ENCODE measurements at regions not wholly inside any gene's neighbourhood (a gene's known extent, or its start where the extent isn't known, plus 50 kb on each side); places are given as distances from the start of the nearest gene placed in this dataset.

DNA sequence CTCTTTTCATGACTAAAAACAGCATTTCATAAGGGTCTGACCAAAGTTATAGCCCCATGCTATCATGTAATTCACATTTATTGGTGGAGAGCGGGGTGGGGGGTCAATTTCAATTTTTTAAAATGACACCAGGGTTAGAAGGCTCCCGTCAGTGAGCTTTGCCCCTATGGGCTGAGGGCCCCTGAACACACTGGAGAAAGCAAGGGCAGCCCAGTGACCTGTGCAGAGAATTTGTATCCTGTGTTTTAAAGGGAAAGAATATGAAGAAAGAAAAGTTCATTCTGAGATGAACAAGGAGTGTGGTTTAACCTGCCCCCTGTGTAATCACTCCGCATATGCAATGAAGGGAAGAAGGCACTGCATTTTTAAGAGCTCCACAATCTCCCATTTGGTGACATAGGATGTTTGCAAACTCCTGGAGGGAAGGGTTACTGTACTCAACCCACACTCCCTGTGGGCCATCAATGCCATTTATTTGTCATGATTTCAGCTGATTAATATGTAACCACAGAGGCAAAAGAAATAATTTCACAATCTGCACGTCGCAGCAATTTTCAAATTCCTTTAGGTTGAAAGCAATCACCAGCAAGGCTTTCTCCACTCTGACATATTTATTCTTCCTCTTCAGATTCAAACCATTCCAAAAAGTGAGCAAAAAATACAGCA is 95.6 kb downstream of the ZNF281 start:
- H3K9me3 ChIP-seq (ENCODE audit: severe bottlenecking) = no peaks in the 10 kb centered on the region
- ATAC-seq (ENCODE audit: low read depth) = peak; percentile 17; the same call in 1 of the 3 replicates
- no peaks in the 10 kb centered on the region for H3K27me3 ChIP-seq (ENCODE audit: insufficient read depth, poor library complexity, severe bottlenecking)
- no peak for DNase-seq (ENCODE audit: low spot score)
- no peak overlapping the region for H3K4me3 ChIP-seq (ENCODE audit: severe bottlenecking)
- H3K27ac ChIP-seq (ENCODE audit: poor library complexity, severe bottlenecking) = no peak overlapping the region
- TF ChIP-seq, protein P1, sequence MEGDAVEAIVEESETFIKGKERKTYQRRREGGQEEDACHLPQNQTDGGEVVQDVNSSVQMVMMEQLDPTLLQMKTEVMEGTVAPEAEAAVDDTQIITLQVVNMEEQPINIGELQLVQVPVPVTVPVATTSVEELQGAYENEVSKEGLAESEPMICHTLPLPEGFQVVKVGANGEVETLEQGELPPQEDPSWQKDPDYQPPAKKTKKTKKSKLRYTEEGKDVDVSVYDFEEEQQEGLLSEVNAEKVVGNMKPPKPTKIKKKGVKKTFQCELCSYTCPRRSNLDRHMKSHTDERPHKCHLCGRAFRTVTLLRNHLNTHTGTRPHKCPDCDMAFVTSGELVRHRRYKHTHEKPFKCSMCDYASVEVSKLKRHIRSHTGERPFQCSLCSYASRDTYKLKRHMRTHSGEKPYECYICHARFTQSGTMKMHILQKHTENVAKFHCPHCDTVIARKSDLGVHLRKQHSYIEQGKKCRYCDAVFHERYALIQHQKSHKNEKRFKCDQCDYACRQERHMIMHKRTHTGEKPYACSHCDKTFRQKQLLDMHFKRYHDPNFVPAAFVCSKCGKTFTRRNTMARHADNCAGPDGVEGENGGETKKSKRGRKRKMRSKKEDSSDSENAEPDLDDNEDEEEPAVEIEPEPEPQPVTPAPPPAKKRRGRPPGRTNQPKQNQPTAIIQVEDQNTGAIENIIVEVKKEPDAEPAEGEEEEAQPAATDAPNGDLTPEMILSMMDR (IDR thresholded peaks at IDR 0.05; ENCODE audit: poor library complexity, severe bottlenecking) = no peak
- peaks cover 9% of the 10 kb centered on the region for H3K4me1 ChIP-seq (ENCODE audit: insufficient read depth, poor library complexity, severe bottlenecking)
- H3K36me3 ChIP-seq (ENCODE audit: low read depth) = no peaks in the 10 kb centered on the region

DNA sequence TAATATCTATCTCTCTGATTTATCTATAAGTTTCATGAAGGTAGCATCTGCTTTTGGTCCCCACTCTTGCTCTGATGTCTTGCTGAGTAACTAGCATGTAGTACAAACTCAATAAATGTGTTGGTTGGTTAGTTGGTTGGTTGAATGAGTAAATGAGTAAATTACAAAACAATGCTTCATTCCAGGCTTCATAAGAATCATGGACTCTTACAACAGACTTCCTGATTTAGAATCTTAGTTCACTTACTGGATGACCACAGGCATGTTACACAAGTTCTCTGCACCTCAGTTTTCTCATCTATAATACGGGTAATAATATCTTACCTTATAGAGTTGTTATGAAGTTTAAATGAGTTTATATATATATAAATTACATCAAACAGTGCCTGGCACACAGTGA is 98.6 kb downstream of the ZNF281 start:
- TF ChIP-seq, protein P1 (IDR thresholded peaks at IDR 0.05; ENCODE audit: poor library complexity, severe bottlenecking) = no peak
- Histone ChIP-seq H3K27me3 (ENCODE audit: insufficient read depth, poor library complexity, severe bottlenecking) (no peaks in the 10 kb centered on the region), H3K4me1 (ENCODE audit: insufficient read depth, poor library complexity, severe bottlenecking) (peaks cover 5% of the 10 kb centered on the region), H3K4me3 (ENCODE audit: severe bottlenecking) (no peak overlapping the region), H3K9me3 (ENCODE audit: severe bottlenecking) (no peaks in the 10 kb centered on the region), H3K27ac (ENCODE audit: poor library complexity, severe bottlenecking) (no peak overlapping the region), H3K36me3 (ENCODE audit: low read depth) (no peaks in the 10 kb centered on the region)
- ATAC-seq (ENCODE audit: low read depth) (no peak), DNase-seq (ENCODE audit: low spot score) (no peak)

DNA sequence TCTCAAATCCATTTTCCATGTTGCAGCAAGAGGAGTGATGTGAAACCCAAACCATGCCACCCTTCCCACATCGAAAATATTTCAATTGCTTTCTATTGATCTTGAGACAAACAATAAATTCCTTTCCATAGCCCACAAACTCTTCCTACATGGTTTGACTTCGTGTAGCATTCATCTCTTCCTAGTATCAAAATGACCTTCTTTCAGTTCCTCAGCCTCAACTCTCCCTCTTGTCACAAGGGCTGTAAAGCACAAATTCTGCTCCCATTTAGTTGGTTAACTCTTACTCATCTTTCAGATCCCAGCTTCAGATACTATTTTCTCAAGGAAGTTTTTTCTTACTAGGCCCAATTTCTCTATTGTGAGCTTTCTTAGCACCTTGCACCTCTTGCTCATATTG is 99.0 kb downstream of the ZNF281 start:
- no peaks in the 10 kb centered on the region for H3K27me3 ChIP-seq (ENCODE audit: insufficient read depth, poor library complexity, severe bottlenecking)
- ATAC-seq (ENCODE audit: low read depth) = no peak
- DNase-seq (ENCODE audit: low spot score) = no peak
- peaks cover 5% of the 10 kb centered on the region for H3K4me1 ChIP-seq (ENCODE audit: insufficient read depth, poor library complexity, severe bottlenecking)
- TF ChIP-seq, protein P1 (IDR thresholded peaks at IDR 0.05; ENCODE audit: poor library complexity, severe bottlenecking) = no peak
- no peak overlapping the region for H3K27ac ChIP-seq (ENCODE audit: poor library complexity, severe bottlenecking)
- H3K9me3 ChIP-seq (ENCODE audit: severe bottlenecking) = no peaks in the 10 kb centered on the region
- H3K4me3 ChIP-seq (ENCODE audit: severe bottlenecking) = no peak overlapping the region
- H3K36me3 ChIP-seq (ENCODE audit: low read depth) = no peaks in the 10 kb centered on the region

DNA sequence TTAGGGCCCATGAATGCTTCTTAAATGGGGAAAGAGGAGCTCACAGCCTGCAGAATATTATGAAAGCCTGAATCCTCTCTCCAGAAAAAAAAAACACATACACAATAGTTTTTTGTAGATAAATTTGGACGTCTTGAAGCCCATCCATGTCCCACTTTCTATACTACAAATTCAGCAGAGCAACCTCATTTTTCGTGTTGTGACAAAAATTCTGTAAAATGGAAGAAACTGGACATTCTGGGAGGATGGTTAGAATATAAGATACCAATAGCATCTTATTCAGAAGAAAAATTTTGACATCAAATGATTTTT is 102.1 kb downstream of the ZNF281 start:
- H3K27ac ChIP-seq (ENCODE audit: poor library complexity, severe bottlenecking) = no peak overlapping the region
- no peaks in the 10 kb centered on the region for H3K4me1 ChIP-seq (ENCODE audit: insufficient read depth, poor library complexity, severe bottlenecking)
- TF ChIP-seq, protein P1 (IDR thresholded peaks at IDR 0.05; ENCODE audit: poor library complexity, severe bottlenecking) = peak; percentile 70
- no peaks in the 10 kb centered on the region for H3K9me3 ChIP-seq (ENCODE audit: severe bottlenecking)
- no peaks in the 10 kb centered on the region for H3K36me3 ChIP-seq (ENCODE audit: low read depth)
- DNase-seq (ENCODE audit: low spot score) (no peak), ATAC-seq (ENCODE audit: low read depth) (no peak)
- H3K4me3 ChIP-seq (ENCODE audit: severe bottlenecking) = no peak overlapping the region
- H3K27me3 ChIP-seq (ENCODE audit: insufficient read depth, poor library complexity, severe bottlenecking) = no peaks in the 10 kb centered on the region

DNA sequence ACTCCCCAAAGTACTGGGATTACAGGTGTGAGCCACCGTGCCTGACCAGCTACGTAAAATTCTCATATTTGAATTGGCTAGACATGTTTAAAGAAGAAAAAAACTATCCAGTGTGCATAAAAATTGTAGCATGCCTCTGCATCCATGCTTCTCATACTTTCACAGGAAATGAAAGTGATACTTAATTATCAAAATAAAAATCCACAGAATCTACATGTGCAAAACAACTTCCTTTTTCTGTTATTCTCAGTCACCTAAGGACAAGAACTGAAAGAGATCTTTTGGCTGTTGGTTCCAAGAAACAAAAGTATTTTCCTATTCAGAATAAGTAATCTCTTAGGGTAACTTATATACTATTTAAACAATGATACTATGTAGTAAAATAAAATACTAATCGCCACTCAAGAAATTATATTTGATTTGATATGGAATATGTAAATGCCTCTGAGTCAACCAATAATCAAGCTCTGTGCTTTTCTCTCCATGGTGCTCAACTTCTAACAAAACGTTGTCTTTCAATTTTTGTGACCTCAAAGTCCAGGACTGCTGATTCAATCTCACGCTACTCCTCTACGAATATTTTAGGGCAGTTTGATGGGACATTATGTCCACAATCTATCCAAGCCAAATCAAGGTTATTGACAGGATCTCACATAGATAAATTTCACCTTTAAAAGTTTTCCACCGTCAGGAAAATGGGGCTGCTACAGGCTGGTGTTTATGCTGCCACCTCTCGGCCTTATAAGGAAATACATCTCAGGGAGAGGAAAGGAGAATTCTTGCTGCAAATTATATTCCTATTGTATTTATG is 102.7 kb downstream of the ZNF281 start:
- Histone ChIP-seq H3K27me3 (ENCODE audit: insufficient read depth, poor library complexity, severe bottlenecking) (no peaks in the 10 kb centered on the region), H3K27ac (ENCODE audit: poor library complexity, severe bottlenecking) (no peak overlapping the region)

More for the DNA sequence above, 102.7 kb downstream of the ZNF281 start:
- Histone ChIP-seq H3K4me3 (ENCODE audit: severe bottlenecking) (no peak overlapping the region), H3K9me3 (ENCODE audit: severe bottlenecking) (no peaks in the 10 kb centered on the region), H3K36me3 (ENCODE audit: low read depth) (no peaks in the 10 kb centered on the region), H3K4me1 (ENCODE audit: insufficient read depth, poor library complexity, severe bottlenecking) (no peaks in the 10 kb centered on the region)
- TF ChIP-seq, protein P1 (IDR thresholded peaks at IDR 0.05; ENCODE audit: poor library complexity, severe bottlenecking) = peak; percentile 94
- no peak for ATAC-seq (ENCODE audit: low read depth)
- no peak for DNase-seq (ENCODE audit: low spot score)

Data from RWPE2 (cell line).